ENCODE measurements at regions not wholly inside any gene's neighbourhood (a gene's known extent, or its start where the extent isn't known, plus 50 kb on each side); places are given as distances from the start of the nearest gene placed in this dataset.
"Not testable (repeated sequence)": the region's sequence is repeated elsewhere in the genome, so short reads cannot be mapped to it uniquely, and the experiment has no call there.

- POLR2A ChIA-PET, result no interaction called here
- ATAC-seq (no peak), DNase-seq (no peak)
- H3K4me1 Mint-ChIP-seq (ENCODE audit: low read depth), result no peaks in the 10 kb centered on the region
- no peaks in the 10 kb centered on the region for H3K9me3 Mint-ChIP-seq (ENCODE audit: insufficient read depth)
- CTCF ChIA-PET, result no interaction called here
- no peak overlapping the region for H3K4me3 Mint-ChIP-seq
- H3K27ac Mint-ChIP-seq, result no peak overlapping the region
- H3K36me3 Mint-ChIP-seq (ENCODE audit: low read depth), result no peaks in the 10 kb centered on the region
- no peaks in the 10 kb centered on the region for H3K27me3 Mint-ChIP-seq (ENCODE audit: low read depth)
These were observed 395.7 kb upstream of the NRG3 start for GRCh38 chr10:81479316-81479715.

- Mint-ChIP-seq H3K36me3 (ENCODE audit: low read depth) (no peaks in the 10 kb centered on the region), H3K27ac (no peak overlapping the region), H3K9me3 (ENCODE audit: insufficient read depth) (peaks cover 4% of the 10 kb centered on the region), H3K27me3 (ENCODE audit: low read depth) (no peaks in the 10 kb centered on the region), H3K4me3 (no peak overlapping the region), H3K4me1 (ENCODE audit: low read depth) (no peaks in the 10 kb centered on the region)
- CTCF ChIA-PET, result no interaction called here
- POLR2A ChIA-PET, result no interaction called here
- ATAC-seq, result no peak
- no peak for DNase-seq
These were observed 378.4 kb upstream of the NRG3 start for GRCh38 chr10:81496626-81497025.

GRCh38 chr10:81498011-81498551, 376.9 kb upstream of the NRG3 start:
- Mint-ChIP-seq H3K27me3 (ENCODE audit: low read depth) (no peaks in the 10 kb centered on the region), H3K4me3 (no peak overlapping the region), H3K36me3 (ENCODE audit: low read depth) (no peaks in the 10 kb centered on the region), H3K9me3 (ENCODE audit: insufficient read depth) (peaks cover 4% of the 10 kb centered on the region), H3K4me1 (ENCODE audit: low read depth) (no peaks in the 10 kb centered on the region), H3K27ac (no peak overlapping the region)
- ATAC-seq, result no peak
- ChIA-PET CTCF (no interaction called here), POLR2A (no interaction called here)
- DNase-seq, result no peak

- no peaks in the 10 kb centered on the region for H3K27me3 Mint-ChIP-seq (ENCODE audit: low read depth)
- ChIA-PET CTCF (no interaction called here), POLR2A (no interaction called here)
- no peaks in the 10 kb centered on the region for H3K4me1 Mint-ChIP-seq (ENCODE audit: low read depth)
- ATAC-seq (no peak), DNase-seq (no peak)
- peaks cover 3% of the 10 kb centered on the region for H3K9me3 Mint-ChIP-seq (ENCODE audit: insufficient read depth)
- no peak overlapping the region for H3K27ac Mint-ChIP-seq
- no peak overlapping the region for H3K4me3 Mint-ChIP-seq
- no peaks in the 10 kb centered on the region for H3K36me3 Mint-ChIP-seq (ENCODE audit: low read depth)
These were observed 372.2 kb upstream of the NRG3 start for GRCh38 chr10:81502677-81503359.

- ATAC-seq; H3K4me3 Mint-ChIP-seq; POLR2A ChIA-PET; DNase-seq; H3K27ac Mint-ChIP-seq; H3K36me3 Mint-ChIP-seq (ENCODE audit: low read depth); H3K27me3 Mint-ChIP-seq (ENCODE audit: low read depth); H3K4me1 Mint-ChIP-seq (ENCODE audit: low read depth); CTCF ChIA-PET: not testable (repeated sequence)
- H3K9me3 Mint-ChIP-seq (ENCODE audit: insufficient read depth), result peaks cover 18% of the 10 kb centered on the region
These were observed 369.2 kb upstream of the NRG3 start for GRCh38 chr10:81505777-81506176.

- Mint-ChIP-seq H3K9me3 (ENCODE audit: insufficient read depth) (peaks cover 9% of the 10 kb centered on the region), H3K4me1 (ENCODE audit: low read depth) (no peaks in the 10 kb centered on the region), H3K27me3 (ENCODE audit: low read depth) (no peaks in the 10 kb centered on the region), H3K4me3 (no peak overlapping the region), H3K27ac (no peak overlapping the region), H3K36me3 (ENCODE audit: low read depth) (no peaks in the 10 kb centered on the region)
- DNase-seq (no peak), ATAC-seq (no peak)
- CTCF ChIA-PET, result no interaction called here
- POLR2A ChIA-PET, result no interaction called here
These were observed 360.2 kb upstream of the NRG3 start for GRCh38 chr10:81514811-81515210.

- Mint-ChIP-seq H3K9me3 (ENCODE audit: insufficient read depth) (no peaks in the 10 kb centered on the region), H3K4me3 (no peak overlapping the region), H3K27me3 (ENCODE audit: low read depth) (no peaks in the 10 kb centered on the region), H3K27ac (no peak overlapping the region), H3K36me3 (ENCODE audit: low read depth) (no peaks in the 10 kb centered on the region), H3K4me1 (ENCODE audit: low read depth) (no peaks in the 10 kb centered on the region)
- CTCF ChIA-PET, result no interaction called here
- DNase-seq (no peak), ATAC-seq (no peak)
- POLR2A ChIA-PET, result no interaction called here
These were observed 354.3 kb upstream of the NRG3 start for GRCh38 chr10:81520688-81521087.

- ATAC-seq, result no peak
- DNase-seq, result no peak
- Mint-ChIP-seq H3K4me1 (ENCODE audit: low read depth) (no peaks in the 10 kb centered on the region), H3K27ac (no peak overlapping the region), H3K9me3 (ENCODE audit: insufficient read depth) (no peaks in the 10 kb centered on the region), H3K4me3 (no peak overlapping the region), H3K36me3 (ENCODE audit: low read depth) (no peaks in the 10 kb centered on the region), H3K27me3 (ENCODE audit: low read depth) (no peaks in the 10 kb centered on the region)
- CTCF ChIA-PET, result no interaction called here
- POLR2A ChIA-PET, result no interaction called here
These were observed 350.5 kb upstream of the NRG3 start for GRCh38 chr10:81524467-81524866.

- Mint-ChIP-seq H3K9me3 (ENCODE audit: insufficient read depth) (peaks cover 3% of the 10 kb centered on the region), H3K4me3 (no peak overlapping the region), H3K27me3 (ENCODE audit: low read depth) (no peaks in the 10 kb centered on the region), H3K27ac (no peak overlapping the region), H3K36me3 (ENCODE audit: low read depth) (no peaks in the 10 kb centered on the region), H3K4me1 (ENCODE audit: low read depth) (no peaks in the 10 kb centered on the region)
- CTCF ChIA-PET, result no interaction called here
- DNase-seq (no peak), ATAC-seq (no peak)
- POLR2A ChIA-PET, result no interaction called here
These were observed 342.6 kb upstream of the NRG3 start for GRCh38 chr10:81532403-81532802.

GRCh38 chr10:81534991-81535390, 340.0 kb upstream of the NRG3 start:
- DNase-seq (no peak), ATAC-seq (no peak)
- POLR2A ChIA-PET, result no interaction called here
- no peaks in the 10 kb centered on the region for H3K4me1 Mint-ChIP-seq (ENCODE audit: low read depth)
- CTCF ChIA-PET, result no interaction called here
- H3K36me3 Mint-ChIP-seq (ENCODE audit: low read depth), result no peaks in the 10 kb centered on the region
- no peaks in the 10 kb centered on the region for H3K27me3 Mint-ChIP-seq (ENCODE audit: low read depth)
- H3K27ac Mint-ChIP-seq, result no peak overlapping the region
- peaks cover 10% of the 10 kb centered on the region for H3K9me3 Mint-ChIP-seq (ENCODE audit: insufficient read depth)
- no peak overlapping the region for H3K4me3 Mint-ChIP-seq

GRCh38 chr10:81541517-81541916, 333.5 kb upstream of the NRG3 start:
- Mint-ChIP-seq H3K9me3 (ENCODE audit: insufficient read depth) (peaks cover 19% of the 10 kb centered on the region), H3K27ac (no peak overlapping the region), H3K4me3 (no peak overlapping the region), H3K27me3 (ENCODE audit: low read depth) (no peaks in the 10 kb centered on the region), H3K4me1 (ENCODE audit: low read depth) (no peaks in the 10 kb centered on the region), H3K36me3 (ENCODE audit: low read depth) (no peaks in the 10 kb centered on the region)
- ATAC-seq, result no peak
- ChIA-PET CTCF (no interaction called here), POLR2A (no interaction called here)
- no peak for DNase-seq

GRCh38 chr10:81546243-81546642, 328.8 kb upstream of the NRG3 start:
- ATAC-seq (no peak), DNase-seq (no peak)
- Mint-ChIP-seq H3K27me3 (ENCODE audit: low read depth) (no peaks in the 10 kb centered on the region), H3K4me3 (no peak overlapping the region), H3K36me3 (ENCODE audit: low read depth) (no peaks in the 10 kb centered on the region), H3K4me1 (ENCODE audit: low read depth) (no peaks in the 10 kb centered on the region), H3K27ac (no peak overlapping the region), H3K9me3 (ENCODE audit: insufficient read depth) (peaks cover 10% of the 10 kb centered on the region)
- ChIA-PET CTCF (no interaction called here), POLR2A (no interaction called here)

- Mint-ChIP-seq H3K9me3 (ENCODE audit: insufficient read depth) (peaks cover 10% of the 10 kb centered on the region), H3K36me3 (ENCODE audit: low read depth) (no peaks in the 10 kb centered on the region), H3K4me3 (no peak overlapping the region), H3K27me3 (ENCODE audit: low read depth) (no peaks in the 10 kb centered on the region), H3K4me1 (ENCODE audit: low read depth) (no peaks in the 10 kb centered on the region), H3K27ac (no peak overlapping the region)
- ChIA-PET POLR2A (no interaction called here), CTCF (no interaction called here)
- ATAC-seq (no peak), DNase-seq (no peak)
These were observed 326.8 kb upstream of the NRG3 start for GRCh38 chr10:81548160-81548559.

Data from activated CD8-positive, alpha-beta T cell treated with anti-CD3 and anti-CD28 coated beads, Interleukin-2, amount 10 ng/mL, durations not matched to agents 7 days and 5 days (primary cell).